AG09309 (cell line): ENCODE measurements at regions not wholly inside any gene's neighbourhood (a gene's known extent, or its start where the extent isn't known, plus 50 kb on each side); places are given as distances from the start of the nearest gene placed in this dataset.

Experiments used
- DNase-seq: peaks from one replicate; pipeline ENCODE4 v3.0.0-alpha.2; 2010; ENCODE audit warnings: low read depth
- H3K4me3 ChIP-seq: 2 replicates; pipeline ENCODE4 v1.5.1; 2011; ENCODE audit warnings: mild to moderate bottlenecking, low read depth, low read length, moderate library complexity; ENCODE audit not compliant: control insufficient read depth
- CTCF ChIP-seq: IDR thresholded peaks from 2 replicates; pipeline ENCODE4 v1.5.1; 2011; ENCODE audit warnings: mild to moderate bottlenecking, low read depth, low read length, inconsistent platforms; ENCODE audit not compliant: insufficient read depth, control insufficient read depth; ENCODE audit errors: missing control alignments

- no peak for DNase-seq
- TF ChIP-seq CTCF: no peak
- H3K4me3 ChIP-seq: no peak overlapping the region
Measured at GRCh38 chr10:111801841-111802240, 381.7 kb downstream of the GPAM start.

GRCh38 chr10:111804781-111805180, 378.8 kb downstream of the GPAM start:
- no peak for DNase-seq
- TF ChIP-seq CTCF: no peak
- no peak overlapping the region for H3K4me3 ChIP-seq

GRCh38 chr10:111811517-111811916, 372.0 kb downstream of the GPAM start:
- no peak overlapping the region for H3K4me3 ChIP-seq
- no peak for TF ChIP-seq CTCF
- DNase-seq: no peak

- H3K4me3 ChIP-seq: no peak overlapping the region
- TF ChIP-seq CTCF: no peak
Measured at GRCh38 chr10:111820471-111820870, 363.1 kb downstream of the GPAM start.

GRCh38 chr10:111821871-111822270, 361.7 kb downstream of the GPAM start:
- H3K4me3 ChIP-seq: no peak overlapping the region
- no peak for TF ChIP-seq CTCF
- DNase-seq: no peak

More at GRCh38 chr10:111820471-111820870, 363.1 kb downstream of the GPAM start:
- no peak for DNase-seq

GRCh38 chr10:111822661-111823060, 360.9 kb downstream of the GPAM start:
- no peak for TF ChIP-seq CTCF
- no peak overlapping the region for H3K4me3 ChIP-seq
- DNase-seq: no peak

GRCh38 chr10:111824128-111824527, 359.4 kb downstream of the GPAM start:
- no peak overlapping the region for H3K4me3 ChIP-seq
- DNase-seq: no peak
- no peak for TF ChIP-seq CTCF
